GM19468 (cell line): ENCODE measurements at regions not wholly inside any gene's neighbourhood (a gene's known extent, or its start where the extent isn't known, plus 50 kb on each side); places are given as distances from the start of the nearest gene placed in this dataset.
"Not testable (repeated sequence)": the region's sequence is repeated elsewhere in the genome, so short reads cannot be mapped to it uniquely, and the experiment has no call there.

Experiments used
- ATAC-seq: cut with Tn5 transposase; IDR thresholded peaks from one replicate; pipeline ENCODE4 v1.9.1; 2021; ENCODE audit warnings: mild to moderate bottlenecking, moderate library complexity, moderate number of reproducible peaks; ENCODE audit not compliant: unreplicated experiment; ENCODE audit errors: extremely low read depth

DNA sequence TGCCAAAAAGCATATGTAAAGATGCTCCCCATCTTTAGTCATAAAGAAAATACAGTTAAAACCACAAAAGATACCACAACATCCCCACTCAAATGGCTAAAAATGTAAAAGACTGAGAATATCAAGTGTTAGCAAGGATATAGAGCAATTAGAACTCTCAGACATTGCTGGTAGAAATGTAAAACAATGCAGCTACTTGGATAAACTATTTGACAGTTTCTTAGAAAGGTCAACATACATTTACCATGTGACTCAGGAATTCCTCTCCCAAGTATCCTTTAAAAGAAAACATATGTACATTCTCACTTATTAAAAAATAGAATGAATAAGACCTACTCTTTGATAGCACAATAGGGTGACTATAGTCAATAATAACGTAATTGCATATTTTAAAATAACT lies 173.7 kb downstream of the HNRNPD start:
- ATAC-seq, result no peak

DNA sequence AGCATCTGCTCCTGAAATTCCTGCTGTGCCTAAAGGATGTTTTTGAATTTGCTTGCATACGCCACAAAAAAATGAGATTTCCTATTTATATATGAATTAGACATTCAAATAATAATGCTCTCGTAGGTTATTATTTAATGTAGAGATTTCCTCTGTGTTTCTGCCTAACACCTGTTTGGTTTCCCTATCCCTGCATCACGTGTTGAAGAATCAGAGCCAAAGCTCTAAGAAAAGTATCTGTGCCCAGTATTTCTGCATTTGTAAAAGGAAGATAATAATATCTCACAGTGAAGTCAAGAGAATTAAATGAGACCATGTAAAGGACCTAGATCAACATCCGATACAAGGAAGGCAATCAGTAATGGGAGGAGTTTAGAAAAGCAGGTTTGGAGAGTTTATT lies 179.5 kb downstream of the HNRNPD start:
- no peak for ATAC-seq

DNA sequence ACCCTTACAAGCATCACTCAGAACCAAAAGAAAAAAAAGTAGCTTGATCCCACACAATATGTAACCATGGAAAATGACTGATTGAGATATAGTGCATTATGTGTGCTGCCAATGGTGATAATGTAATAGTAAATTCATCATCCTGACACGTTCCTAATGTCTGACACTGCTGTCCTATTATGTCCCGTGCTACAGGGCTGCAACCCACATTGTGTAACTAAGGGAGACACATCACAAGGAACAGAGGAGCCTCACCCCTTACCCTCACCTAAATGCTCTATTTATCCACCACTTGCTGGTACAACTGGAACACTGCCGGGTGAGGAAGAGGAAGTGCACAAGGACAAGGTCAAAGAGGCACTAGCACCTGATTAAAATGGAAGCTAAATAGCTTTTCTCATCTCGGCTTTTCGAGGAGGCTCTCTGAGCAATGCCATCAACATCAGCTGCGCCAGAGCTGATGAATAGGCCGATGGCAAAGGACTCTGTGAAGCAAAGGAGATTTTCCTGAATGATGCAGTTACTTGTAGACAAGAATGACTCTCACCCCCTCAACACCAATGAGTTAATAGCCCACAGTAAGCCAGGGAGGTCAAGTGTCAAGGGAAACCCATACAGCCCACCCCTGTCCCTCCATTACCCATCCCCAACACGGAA lies 181.6 kb downstream of the HNRNPD start:
- no peak for ATAC-seq

DNA sequence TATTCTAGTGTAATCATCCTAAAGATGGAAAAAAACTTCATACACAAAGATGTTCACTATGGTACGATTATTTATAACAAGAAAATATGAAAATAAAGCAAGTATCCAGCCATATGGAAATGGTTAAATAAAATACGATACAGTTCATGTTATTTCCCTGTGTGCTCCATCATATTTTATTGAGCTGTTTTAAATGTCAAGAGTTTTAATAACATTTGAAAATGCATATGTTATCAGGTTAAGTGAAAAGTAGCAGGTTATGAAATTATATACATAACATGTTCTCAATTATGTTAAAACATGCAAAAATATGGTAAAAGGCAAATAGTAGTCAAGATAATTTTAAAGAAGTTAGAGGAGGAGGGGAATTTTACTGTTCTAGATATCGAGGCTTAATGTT lies 192.0 kb downstream of the HNRNPD start:
- no peak for ATAC-seq

DNA sequence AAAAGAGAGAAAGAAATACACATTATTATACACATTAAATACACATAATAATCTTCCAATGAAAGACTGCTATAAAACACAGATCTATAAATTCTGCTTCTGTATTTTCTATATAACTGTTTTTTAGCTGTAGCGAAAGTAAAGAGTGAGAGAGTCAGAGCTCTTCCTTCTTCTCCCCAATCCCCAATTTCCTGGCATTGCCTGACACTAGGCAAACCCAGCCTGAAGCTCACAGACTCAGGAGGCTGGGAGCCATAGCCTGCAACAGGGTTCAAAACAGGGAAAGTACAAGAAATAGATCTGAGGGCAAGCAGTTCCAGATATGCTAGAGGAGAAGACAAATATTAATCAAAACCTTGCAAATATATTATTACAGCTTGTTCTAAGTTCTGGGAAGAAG lies 201.6 kb downstream of the HNRNPD start:
- no peak for ATAC-seq

DNA sequence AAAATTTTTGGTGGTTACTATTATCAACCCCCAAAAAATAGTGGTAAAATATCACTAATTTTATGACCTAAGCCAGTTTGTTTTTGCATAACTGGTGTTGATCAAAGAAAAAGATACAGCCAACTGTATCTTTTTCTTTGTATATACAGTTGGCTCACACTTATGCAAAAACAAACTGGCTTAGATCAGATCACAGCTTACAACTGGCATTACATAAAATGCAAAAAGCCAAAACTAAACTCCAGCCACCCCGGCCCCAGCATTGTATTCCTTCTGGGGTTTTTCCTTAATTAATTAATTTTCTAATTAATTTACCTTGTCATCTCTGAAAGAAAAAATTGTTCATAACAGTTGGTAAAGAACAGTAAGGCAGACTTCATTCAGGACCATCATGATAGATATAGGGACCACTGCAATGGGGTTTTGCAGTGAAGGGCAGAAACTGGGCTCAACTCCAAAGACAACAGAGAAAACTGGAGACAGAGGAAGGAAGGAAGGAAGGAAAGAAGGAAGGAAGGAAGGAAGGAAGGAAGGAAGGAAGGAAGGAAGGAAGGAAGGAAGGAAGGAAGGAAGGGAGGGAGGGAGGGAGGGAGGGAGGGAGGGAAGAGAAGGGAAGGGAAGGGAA lies 202.1 kb downstream of the HNRNPD start:
- ATAC-seq, result no peak

DNA sequence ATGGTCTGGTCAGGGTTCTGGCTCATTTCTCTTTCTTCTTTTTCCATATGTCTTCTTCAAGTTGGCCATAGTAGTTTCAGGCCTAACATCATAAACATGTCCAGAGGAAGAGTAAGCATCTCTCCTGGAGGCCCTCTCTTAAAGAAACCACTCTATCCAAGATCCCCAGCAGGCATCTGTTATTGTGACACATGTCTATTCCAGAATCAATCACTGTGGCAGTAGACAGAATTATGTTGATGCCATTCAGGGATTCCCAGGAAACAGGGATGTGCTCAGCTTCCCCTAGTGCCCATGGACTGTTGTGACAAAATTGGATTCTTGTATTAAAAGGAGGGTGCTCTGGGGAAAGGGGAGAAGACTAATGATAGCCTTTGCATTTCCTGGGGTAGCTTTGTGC lies 224.0 kb downstream of the HNRNPD start:
- no peak for ATAC-seq

DNA sequence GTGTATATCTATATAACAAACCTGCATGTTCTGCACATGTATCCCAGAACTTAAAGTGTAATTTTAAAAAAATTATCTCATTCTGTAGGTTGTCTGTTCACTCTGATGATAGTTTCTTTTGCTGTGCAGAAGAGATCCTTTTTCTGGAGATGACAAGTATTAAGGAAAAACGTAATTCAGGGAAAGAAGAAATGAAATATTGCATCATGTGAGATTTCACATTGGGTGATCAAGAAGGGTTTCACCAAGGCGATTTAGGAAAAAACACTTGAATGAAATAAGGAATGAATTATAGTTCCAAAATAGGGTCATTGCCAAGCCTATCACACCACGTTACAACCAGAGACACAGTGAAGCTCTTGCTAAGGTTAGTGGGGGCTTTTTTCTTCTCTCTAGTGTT lies 227.9 kb downstream of the HNRNPD start:
- no peak for ATAC-seq

DNA sequence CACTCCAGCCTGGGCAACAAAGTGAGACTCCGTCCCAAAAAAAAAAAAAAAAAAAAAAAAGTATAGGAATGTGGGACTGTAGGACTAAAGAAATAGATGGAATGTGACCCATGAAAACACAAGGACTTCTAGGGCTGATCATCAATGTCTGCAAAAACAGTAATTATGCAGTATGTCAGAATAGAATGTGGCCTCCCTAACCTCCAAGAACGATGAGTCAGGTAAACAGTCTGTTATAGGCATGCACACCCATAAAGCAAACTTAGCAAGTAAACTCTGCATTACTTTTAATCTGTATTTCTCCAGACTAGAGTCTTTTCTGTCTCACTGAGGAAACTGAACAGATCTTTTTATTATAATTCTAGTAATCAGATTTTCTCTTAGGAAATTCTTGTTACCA lies 233.4 kb downstream of the HNRNPD start:
- ATAC-seq, result no peak

DNA sequence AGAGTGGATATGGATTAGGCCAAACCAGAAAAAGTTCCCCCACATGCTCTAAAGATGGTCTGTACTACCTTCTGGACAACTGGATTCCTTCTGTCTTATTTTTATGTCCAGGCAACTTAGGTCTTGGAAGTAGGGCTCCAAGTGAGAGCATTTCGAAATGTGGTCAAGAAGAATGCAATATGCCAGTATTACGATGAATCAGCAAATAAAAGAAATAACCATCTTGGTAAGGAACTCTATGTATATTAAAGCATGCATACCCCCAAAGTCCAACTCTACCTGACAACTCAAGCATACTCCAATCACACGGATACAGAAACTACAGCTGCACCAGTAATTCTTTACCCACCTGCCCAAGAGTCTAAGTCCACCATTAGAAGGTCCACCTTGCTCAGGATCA lies 234.5 kb downstream of the HNRNPD start:
- ATAC-seq, result no peak

DNA sequence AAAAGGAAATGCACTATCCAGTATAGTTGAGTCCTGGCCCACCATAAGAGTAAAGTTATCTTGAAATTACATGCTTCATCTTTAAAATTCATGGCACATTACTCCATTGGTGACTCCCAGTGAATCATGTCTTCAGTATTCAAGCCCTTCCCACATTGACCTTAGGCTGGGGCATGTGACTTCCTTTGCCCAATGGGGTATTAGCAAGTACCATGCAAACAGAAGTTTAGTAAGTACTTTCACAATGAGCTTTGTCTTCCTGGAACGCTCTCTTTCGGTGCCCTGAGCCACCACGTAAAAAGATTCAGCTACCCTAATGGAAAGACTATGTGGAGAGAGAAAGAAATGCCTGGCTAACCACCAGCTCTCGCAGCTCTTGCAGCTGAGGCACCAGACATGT lies 235.4 kb downstream of the HNRNPD start:
- no peak for ATAC-seq

DNA sequence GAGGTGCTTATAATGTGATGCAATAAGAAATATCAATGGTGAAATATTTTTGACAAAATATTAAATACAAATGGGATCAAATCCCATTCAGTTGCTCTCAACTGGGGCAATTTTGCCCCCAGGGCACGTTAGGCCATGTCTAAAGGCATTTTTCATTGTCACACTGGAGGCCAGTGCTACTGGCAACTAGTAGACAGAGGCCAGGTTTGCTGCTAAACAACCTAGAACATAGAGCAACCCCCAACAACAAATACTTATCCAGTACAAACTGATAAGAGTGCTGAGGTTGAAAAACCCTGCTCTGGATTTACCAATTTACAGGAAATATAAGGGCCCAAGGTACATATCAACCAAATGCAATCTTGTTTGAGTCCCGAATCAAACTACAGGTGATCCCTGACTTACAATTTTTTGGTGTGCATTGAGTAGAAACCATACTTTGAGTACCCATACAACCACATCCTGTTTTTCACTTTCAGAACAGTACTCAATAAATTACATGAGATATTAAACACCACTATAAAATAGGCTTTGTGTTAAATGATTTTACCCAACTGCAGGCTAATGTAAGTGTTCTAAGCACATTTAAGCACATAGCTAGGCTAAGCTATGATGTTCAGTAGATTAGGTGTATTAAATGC lies 237.5 kb downstream of the HNRNPD start:
- no peak for ATAC-seq

DNA sequence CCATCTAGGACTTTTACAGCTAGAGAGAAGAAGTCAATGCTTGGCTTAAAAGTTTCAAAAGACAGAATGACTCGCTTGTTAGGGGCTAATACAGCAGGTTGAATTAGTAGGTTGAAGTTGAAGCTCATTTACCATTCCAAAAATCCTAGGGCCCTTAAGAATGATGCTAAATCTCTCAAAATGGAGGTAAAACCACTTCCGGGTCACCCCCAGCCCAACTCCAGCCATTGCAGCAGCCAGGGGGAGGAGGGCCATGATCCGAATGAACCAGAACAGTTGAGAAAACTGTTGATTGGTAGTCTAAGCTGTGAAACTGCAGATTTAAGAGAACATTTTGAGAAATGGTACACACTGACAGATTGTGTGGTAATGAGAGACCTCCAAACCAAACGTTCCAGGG lies 245.4 kb downstream of the HNRNPD start:
- no peak for ATAC-seq

DNA sequence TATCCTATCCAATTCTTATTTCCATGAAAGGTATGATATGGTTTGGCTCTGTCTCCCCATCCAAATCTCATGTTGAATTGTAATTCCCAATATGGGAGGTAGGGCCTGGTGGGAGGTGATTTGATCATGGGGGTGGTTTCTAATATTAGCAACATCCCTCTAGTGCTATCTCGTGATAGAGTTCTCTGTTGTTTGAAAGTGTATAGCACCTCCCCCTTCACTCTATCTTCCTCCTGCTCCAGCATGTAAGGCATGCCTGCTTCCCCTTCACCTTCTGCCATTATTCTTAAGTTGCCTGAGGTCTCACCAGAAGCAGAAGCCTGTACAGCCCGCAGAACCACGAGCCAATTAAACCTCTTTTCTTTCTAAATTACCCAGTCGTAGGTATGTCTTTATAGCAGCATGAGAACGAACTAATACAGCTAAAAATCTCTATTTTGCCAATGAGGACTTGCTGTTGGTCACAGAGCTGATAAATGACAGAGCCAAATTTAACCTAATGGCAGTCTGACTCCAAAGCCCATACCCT lies 247.2 kb downstream of the HNRNPD start:
- no peak for ATAC-seq

DNA sequence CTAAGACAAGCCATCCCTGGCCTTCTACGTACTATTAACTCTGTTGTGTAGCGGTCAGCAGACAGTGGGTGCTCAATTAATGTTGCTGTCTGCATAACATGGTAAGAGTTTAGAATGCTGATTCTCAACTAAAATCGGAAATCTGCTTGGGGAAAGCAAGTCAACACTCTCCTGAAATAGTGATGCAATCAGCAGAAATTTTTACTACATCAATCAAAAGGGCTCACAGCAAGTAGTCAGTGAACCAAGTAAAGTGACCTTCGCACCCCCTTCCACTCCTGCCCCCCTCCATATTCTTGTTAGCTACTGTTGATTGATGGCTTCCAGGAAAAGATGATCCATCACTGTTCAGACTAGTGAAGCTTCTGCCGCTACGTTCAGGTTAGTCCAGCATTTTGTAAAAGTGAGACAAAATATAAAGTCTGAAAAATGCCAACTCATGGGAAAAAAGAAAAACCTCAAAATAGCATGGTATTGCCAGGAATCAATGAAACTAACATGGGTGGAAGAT lies 247.9 kb downstream of the HNRNPD start:
- no peak for ATAC-seq

DNA sequence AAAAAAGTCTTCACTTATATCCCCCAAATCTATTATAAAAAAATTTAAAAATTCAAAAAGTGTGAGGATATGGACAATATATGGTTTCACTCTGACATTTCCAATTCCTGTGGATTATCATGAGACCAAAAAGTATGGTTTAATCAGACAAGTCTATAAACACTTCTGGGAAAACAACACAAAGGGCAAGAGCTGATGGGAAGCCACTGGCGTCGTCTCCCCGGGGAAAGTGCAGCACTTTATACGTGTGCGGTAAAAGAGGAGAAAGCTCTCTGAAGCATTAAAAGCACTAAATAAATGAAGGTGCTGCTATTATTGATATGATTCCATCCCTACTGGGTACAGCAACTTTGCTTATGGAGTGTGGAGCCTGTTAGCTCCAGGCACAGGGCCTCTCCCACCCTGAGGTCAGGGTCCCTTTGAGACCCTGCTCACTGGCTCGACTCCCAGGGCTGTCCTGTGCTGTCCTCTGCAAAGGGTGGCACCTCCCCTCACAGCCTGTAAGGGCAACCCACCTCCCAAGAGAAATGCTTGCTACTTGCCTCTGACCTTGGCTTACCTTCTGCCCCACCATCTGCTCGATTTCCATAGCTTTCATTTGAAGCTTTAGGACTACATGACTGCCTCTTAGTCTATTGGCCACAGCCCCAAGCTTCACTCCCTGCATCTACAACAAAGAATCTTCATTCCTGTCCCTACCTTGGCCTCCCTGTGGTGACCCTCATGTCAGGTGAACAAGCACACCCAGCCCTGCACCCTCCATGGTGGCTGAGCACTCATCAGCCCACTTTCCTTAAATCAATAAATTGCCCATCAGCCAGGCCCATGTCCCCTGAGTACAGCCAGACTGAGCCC lies 248.6 kb downstream of the HNRNPD start:
- ATAC-seq, result no peak

DNA sequence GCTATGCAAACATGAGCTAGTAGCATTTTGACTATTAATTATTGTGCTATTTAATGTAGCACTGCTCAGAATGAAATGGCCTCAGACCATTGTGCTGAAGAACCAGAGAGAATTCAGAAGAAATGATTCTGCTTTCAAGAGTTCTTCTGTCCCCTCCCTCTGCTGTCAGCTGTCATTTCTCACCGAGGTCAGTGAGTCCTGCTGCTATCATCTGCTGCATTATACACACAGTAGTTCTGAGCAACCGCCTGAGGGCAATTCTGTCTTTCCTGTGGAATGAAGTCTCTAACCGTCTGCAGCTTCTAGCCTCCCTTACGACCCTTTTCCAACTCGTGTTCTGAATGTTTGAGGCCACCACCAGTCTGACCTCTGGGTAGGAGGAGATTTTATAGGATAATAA lies 249.4 kb downstream of the HNRNPD start:
- no peak for ATAC-seq

DNA sequence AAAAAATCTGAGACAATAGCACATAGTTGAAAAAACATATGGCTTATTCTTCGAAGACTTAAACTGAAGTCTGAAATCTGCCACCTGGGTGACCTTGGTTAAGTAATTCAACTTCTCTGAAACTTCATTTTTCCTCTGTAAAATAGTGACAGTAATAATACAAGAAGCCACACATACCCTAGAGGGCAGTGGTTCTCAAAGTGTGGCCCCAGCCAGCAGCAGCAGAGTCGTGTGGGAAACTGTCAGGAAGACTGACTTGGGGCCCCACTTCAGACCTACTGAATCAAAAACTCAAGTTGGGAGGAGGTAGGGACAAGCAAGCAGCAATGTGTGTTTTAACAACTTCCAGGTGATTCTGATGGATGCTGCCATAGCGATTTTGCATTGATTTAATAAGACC lies 249.9 kb downstream of the HNRNPD start:
- no peak for ATAC-seq

DNA sequence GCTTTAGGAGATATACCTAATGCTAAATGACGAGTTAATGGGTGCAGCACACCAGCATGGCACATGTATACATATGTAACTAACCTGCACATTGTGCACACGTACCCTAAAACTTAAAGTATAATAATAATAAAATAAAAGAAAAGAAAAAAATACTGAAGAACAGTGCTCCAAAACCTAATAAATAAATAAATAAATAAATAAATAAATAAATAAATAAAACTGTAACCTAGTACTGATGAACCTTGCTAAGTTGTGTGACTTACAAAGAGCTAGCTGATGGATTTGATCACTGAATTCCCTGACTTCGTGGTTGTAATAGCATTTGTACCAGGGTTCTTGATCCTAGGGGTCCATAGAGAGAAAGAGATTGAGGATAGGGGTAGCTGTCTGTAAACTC lies 258.6 kb downstream of the HNRNPD start:
- not testable (repeated sequence) for ATAC-seq

DNA sequence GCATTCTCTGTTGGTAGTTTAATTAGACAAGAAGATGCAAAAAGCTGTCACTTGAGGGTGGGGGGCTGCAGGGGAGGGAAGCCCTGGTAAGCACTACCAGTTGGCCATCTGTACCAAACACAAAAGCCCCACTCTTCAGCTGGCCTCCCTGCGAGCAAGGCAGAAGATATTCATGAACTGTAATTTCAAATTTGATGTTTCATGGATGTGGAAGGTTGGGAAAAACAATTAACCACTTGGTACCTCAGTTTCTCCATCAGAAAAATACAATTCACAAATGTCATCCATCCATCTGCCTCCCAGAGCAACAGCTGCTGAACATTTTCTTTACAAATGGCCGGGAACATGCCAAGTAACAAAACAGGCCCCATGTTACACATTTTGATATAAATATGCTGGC lies 265.3 kb downstream of the HNRNPD start:
- no peak for ATAC-seq

DNA sequence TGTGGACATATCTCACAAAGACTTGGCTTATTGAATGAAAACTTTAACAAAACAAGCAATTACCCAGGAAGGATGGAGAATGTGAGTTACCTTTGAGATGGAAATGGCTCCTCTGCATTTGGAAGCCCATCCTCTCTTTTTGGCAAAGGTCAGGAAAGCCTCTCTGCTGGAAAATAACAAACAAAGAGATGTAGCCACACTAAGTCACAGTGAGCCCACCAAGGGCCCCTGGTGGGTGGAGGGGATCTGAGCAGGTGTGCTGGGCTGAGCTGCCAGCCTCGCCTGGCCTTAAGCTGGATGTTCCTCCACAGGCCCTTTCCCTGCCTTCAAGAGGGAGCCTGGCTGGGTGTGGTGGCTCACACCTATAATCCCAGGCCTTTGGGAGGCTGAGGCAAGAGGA lies 269.2 kb downstream of the HNRNPD start:
- ATAC-seq, result no peak
